K562 (cell line): ENCODE measurements at regions not wholly inside any gene's neighbourhood (a gene's known extent, or its start where the extent isn't known, plus 50 kb on each side); places are given as distances from the start of the nearest gene placed in this dataset.

ENCODE experiments used
- ATAC-seq: fragments of 200-7000 bp; cut with Tn5 transposase; 3 replicates; pipeline ENCODE4 v1.9.1; 2020; ENCODE audit warnings: moderate library complexity
- BruUV-seq: library from RNA; stranded (reverse); fragments of 400-500 nt; replicated peaks from 2 replicates; lab custom pipeline; 2021; lab: Mats Ljungman, UMichigan
- CTCF ChIA-PET: fragments of 300-600 bp; formaldehyde crosslinking; extraction: SDS; loops from one replicate; lab custom pipeline; 2021; ENCODE audit warnings: low intra/inter-chr PET ratio; lab: Yijun Ruan, JAX
- POLR2A ChIA-PET: fragments of 300-600, 350-650 bp; sonication (Branson Sonifier 250); formaldehyde crosslinking; extraction: SDS; loops from one replicate; lab custom pipeline; 2021; ENCODE audit warnings: antibody characterized with exemption, inconsistent platforms; lab: Yijun Ruan, JAX
- DNase-seq, 4 experiments: peaks; one replicate each; pipeline versions ENCODE4 v3.0.0 to v3.0.0-alpha.2; 2011 to 2018; ENCODE audit warnings: low spot score in 3 of 4, mixed read lengths in 3 of 4; ENCODE audit errors: extremely low read depth in 1 of 4
- FAIRE-seq: peaks from 2 replicates; lab custom pipeline; 2011; peaks lifted over from hg19 to GRCh38; lab: Jason Lieb, UNC
- H2AFZ ChIP-seq: 2 replicates; pipeline ENCODE4 v1.6.0; 2011; ENCODE audit warnings: low read depth, low read length, control low read depth, inconsistent platforms
- H3K27ac ChIP-seq: fragments of 200-600 bp; 3 replicates; pipeline ENCODE4 v1.8.0; 2011; ENCODE audit warnings: low read depth, mild to moderate bottlenecking, control low read depth, inconsistent platforms, low read length, moderate library complexity, mixed read lengths; ENCODE audit errors: extremely low read depth
- H3K27me3 ChIP-seq, 2 experiments: fragments of 300-600 bp in 1 of 2; 2 replicates in 1 of 2; 3 replicates in 1 of 2; pipeline versions ENCODE4 v1.6.0 to v1.8.0; 2011; ENCODE audit warnings: inconsistent platforms in 2 of 2, low read length in 2 of 2, mild to moderate bottlenecking in 1 of 2, mixed read lengths in 1 of 2, moderate library complexity in 1 of 2; ENCODE audit not compliant: control insufficient read depth in 2 of 2, insufficient read depth in 2 of 2
- H3K36me3 ChIP-seq: fragments of 300-600 bp; 3 replicates; pipeline ENCODE4 v1.8.0; 2011; ENCODE audit warnings: mild to moderate bottlenecking, low read length, inconsistent platforms; ENCODE audit not compliant: control insufficient read depth, insufficient read depth
- H3K4me1 ChIP-seq, 2 experiments: fragments of 200-600 bp in 1 of 2; replicated peaks in 1 of 2; 2 replicates in 1 of 2; 3 replicates in 1 of 2; pipeline versions ENCODE4 v1.5.1 to v1.8.0; 2011; ENCODE audit warnings: inconsistent platforms in 2 of 2, low read length in 2 of 2, mild to moderate bottlenecking in 1 of 2, mixed read lengths in 1 of 2, moderate library complexity in 1 of 2; ENCODE audit not compliant: control insufficient read depth in 2 of 2, insufficient read depth in 2 of 2
- H3K4me2 ChIP-seq: 2 replicates; pipeline ENCODE4 v1.6.1; 2011; ENCODE audit warnings: low read length, control low read depth, inconsistent platforms, mixed read lengths; ENCODE audit not compliant: insufficient read depth
- H3K4me3 ChIP-seq: fragments of 200-600 bp; sonication (generic), shearing (Covaris generic); 2 replicates; pipeline ENCODE4 v1.5.1; 2016; ENCODE audit warnings: control low read depth, inconsistent platforms
- H3K79me2 ChIP-seq: fragments of 200-600 bp; 3 replicates; pipeline ENCODE4 v1.8.0; 2011; ENCODE audit warnings: low read length, inconsistent platforms; ENCODE audit not compliant: control insufficient read depth, insufficient read depth
- H3K9ac ChIP-seq, 2 experiments: 2 replicates each; pipeline versions ENCODE4 v1.6.0 to v1.6.1; 2011; ENCODE audit warnings: low read depth in 2 of 2, low read length in 2 of 2, control low read depth in 1 of 2, inconsistent platforms in 1 of 2, mild to moderate bottlenecking in 1 of 2, mixed read lengths in 1 of 2; ENCODE audit not compliant: insufficient read depth in 1 of 2
- H3K9me1 ChIP-seq: one replicate; pipeline ENCODE4 v1.6.0; 2011; ENCODE audit warnings: inconsistent platforms, mild to moderate bottlenecking, low read length, moderate library complexity; ENCODE audit not compliant: control insufficient read depth, insufficient read depth
- H3K9me3 ChIP-seq: replicated peaks from 2 replicates; pipeline ENCODE4 v1.5.1; 2011; ENCODE audit warnings: low read depth, low read length, inconsistent platforms; ENCODE audit not compliant: control insufficient read depth, insufficient read depth
- H4K20me1 ChIP-seq: replicated peaks from 2 replicates; pipeline ENCODE4 v1.6.1; 2011; ENCODE audit warnings: low read length, inconsistent platforms, mixed read lengths; ENCODE audit not compliant: control insufficient read depth, insufficient read depth
- ATF7 ChIP-seq: fragments of 450-650 bp; IDR thresholded peaks from 2 replicates; pipeline ENCODE4 v1.7.1; 2014; ENCODE audit warnings: mild to moderate bottlenecking, moderate library complexity
- BHLHE40 ChIP-seq: IDR thresholded peaks from 2 replicates; pipeline ENCODE4 v1.6.1; 2011; ENCODE audit warnings: low read length, improper control_type of control experiment
- CBX2 ChIP-seq: fragments of 200-600 bp; sonication (generic); IDR thresholded peaks from one replicate; pipeline ENCODE4 v1.6.1; 2012; ENCODE audit warnings: mild to moderate bottlenecking, low read length, inconsistent platforms; ENCODE audit not compliant: insufficient read depth, poor library complexity, severe bottlenecking
- DPF2 ChIP-seq: fragments of 450-650 bp; IDR thresholded peaks from 2 replicates; pipeline ENCODE4 v1.6.1; 2016
- GATAD2B ChIP-seq: fragments of 450-650 bp; IDR thresholded peaks from 2 replicates; pipeline ENCODE4 v1.6.1; 2017; ENCODE audit warnings: mild to moderate bottlenecking, borderline replicate concordance
- KAT2B ChIP-seq: IDR thresholded peaks from one replicate; pipeline ENCODE4 v1.6.1; 2012; ENCODE audit warnings: low read depth, mild to moderate bottlenecking, control low read depth, inconsistent platforms, low read length, moderate library complexity
- KDM4B ChIP-seq, 2 experiments: fragments of 450-650 bp in 1 of 2; sonication (generic) in 1 of 2; IDR thresholded peaks; 2 replicates each; pipeline ENCODE4 v1.6.1; 2016 to 2017; ENCODE audit warnings: borderline replicate concordance in 2 of 2, antibody characterized with exemption in 1 of 2, low read depth in 1 of 2, mild to moderate bottlenecking in 1 of 2
- KLF6 ChIP-seq: fragments of 250-450 bp; sonication (Bioruptor Pico); IDR thresholded peaks from 2 replicates; pipeline ENCODE4 v1.4.0; 2020; ENCODE audit warnings: mild to moderate bottlenecking, moderate library complexity, borderline replicate concordance
- PHB ChIP-seq: fragments of 250-450 bp; sonication (Bioruptor Pico); IDR thresholded peaks from 2 replicates; pipeline ENCODE4 v1.5.0; 2021
- PHB2 ChIP-seq: fragments of 450-650 bp; IDR thresholded peaks from 2 replicates; pipeline ENCODE4 v1.6.1; 2017; ENCODE audit warnings: low read depth
- SMC3 ChIP-seq: conservative IDR thresholded peaks from 2 replicates; pipeline ENCODE4 v1.6.1; 2011; ENCODE audit warnings: low read depth, low read length, improper control_type of control experiment; ENCODE audit not compliant: insufficient read depth
- TFAM ChIP-seq: fragments of 250-450 bp; sonication (Bioruptor Pico); conservative IDR thresholded peaks from 2 replicates; pipeline ENCODE4 v1.5.0; 2021; ENCODE audit warnings: mild to moderate bottlenecking, moderate library complexity
- WGBS: fragments of 100-300 bp; shearing (Covaris generic); methylation state at CpG from one replicate; pipeline ENCODE4 v1.1.6; 2016; ENCODE audit warnings: low coverage, mixed read lengths; ENCODE audit not compliant: insufficient coverage; ENCODE audit errors: missing lambda C conversion rate; 5-methylcytosine and 5-hydroxymethylcytosine counted together
- in situ Hi-C: fragments of 300-500 bp; cut with MboI; formaldehyde crosslinking; loops from 4 replicates; pipeline ENCODE4 v1.15.0; 2018; ENCODE audit warnings: inconsistent platforms, mixed read lengths
- intact Hi-C: fragments of 100-400 bp; cut with micrococcal nuclease; formaldehyde crosslinking; loops from 2 replicates; pipeline ENCODE4 v1.14.2; 2022
- TF ChIP-seq, protein P1 (sequence below): IDR thresholded peaks from 3 replicates; pipeline ENCODE4 v1.6.1; 2011; ENCODE audit warnings: borderline replicate concordance, mild to moderate bottlenecking, moderate library complexity; ENCODE audit not compliant: insufficient read length; ENCODE audit errors: extremely low read depth
- TF ChIP-seq, protein P2 (sequence below): fragments of 450-650 bp; formaldehyde crosslinking; conservative IDR thresholded peaks from 2 replicates; pipeline ENCODE4 v1.4.0; 2022; ENCODE audit warnings: mild to moderate bottlenecking, missing genetic modification characterization
- TF ChIP-seq, protein P3 (sequence below): sonication (generic); formaldehyde crosslinking; IDR thresholded peaks from 2 replicates; pipeline ENCODE4 v1.8.1; 2023; ENCODE audit warnings: mild to moderate bottlenecking, missing genetic modification reagents

DNA sequence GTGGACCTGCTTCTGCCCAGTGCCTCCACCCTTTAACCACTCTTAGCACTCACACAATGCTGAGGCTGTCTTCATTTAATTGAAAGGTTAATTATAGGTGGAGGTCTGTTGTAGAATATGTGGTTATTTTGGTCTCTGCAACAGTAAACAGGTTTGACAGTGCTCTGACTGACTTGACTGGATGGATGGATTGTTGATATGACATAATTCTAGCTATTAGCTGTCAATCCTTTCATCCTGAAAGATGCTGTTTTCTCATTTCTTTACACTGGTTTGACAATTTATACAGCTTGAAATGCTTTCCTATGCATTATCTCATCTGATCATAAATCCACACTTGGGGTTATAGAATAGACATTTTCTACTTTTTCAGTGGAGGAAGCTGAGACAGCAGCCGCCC, 210.7 kb downstream of the CDH26 start (continued):
- no peak for TF ChIP-seq KAT2B
- TF ChIP-seq, protein P1, sequence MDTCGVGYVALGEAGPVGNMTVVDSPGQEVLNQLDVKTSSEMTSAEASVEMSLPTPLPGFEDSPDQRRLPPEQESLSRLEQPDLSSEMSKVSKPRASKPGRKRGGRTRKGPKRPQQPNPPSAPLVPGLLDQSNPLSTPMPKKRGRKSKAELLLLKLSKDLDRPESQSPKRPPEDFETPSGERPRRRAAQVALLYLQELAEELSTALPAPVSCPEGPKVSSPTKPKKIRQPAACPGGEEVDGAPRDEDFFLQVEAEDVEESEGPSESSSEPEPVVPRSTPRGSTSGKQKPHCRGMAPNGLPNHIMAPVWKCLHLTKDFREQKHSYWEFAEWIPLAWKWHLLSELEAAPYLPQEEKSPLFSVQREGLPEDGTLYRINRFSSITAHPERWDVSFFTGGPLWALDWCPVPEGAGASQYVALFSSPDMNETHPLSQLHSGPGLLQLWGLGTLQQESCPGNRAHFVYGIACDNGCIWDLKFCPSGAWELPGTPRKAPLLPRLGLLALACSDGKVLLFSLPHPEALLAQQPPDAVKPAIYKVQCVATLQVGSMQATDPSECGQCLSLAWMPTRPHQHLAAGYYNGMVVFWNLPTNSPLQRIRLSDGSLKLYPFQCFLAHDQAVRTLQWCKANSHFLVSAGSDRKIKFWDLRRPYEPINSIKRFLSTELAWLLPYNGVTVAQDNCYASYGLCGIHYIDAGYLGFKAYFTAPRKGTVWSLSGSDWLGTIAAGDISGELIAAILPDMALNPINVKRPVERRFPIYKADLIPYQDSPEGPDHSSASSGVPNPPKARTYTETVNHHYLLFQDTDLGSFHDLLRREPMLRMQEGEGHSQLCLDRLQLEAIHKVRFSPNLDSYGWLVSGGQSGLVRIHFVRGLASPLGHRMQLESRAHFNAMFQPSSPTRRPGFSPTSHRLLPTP = no peak
- no peak for TF ChIP-seq KLF6
- TF ChIP-seq, protein P2, sequence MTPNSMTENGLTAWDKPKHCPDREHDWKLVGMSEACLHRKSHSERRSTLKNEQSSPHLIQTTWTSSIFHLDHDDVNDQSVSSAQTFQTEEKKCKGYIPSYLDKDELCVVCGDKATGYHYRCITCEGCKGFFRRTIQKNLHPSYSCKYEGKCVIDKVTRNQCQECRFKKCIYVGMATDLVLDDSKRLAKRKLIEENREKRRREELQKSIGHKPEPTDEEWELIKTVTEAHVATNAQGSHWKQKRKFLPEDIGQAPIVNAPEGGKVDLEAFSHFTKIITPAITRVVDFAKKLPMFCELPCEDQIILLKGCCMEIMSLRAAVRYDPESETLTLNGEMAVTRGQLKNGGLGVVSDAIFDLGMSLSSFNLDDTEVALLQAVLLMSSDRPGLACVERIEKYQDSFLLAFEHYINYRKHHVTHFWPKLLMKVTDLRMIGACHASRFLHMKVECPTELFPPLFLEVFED (CRISPR knock-in tag) = no peak

DNA sequence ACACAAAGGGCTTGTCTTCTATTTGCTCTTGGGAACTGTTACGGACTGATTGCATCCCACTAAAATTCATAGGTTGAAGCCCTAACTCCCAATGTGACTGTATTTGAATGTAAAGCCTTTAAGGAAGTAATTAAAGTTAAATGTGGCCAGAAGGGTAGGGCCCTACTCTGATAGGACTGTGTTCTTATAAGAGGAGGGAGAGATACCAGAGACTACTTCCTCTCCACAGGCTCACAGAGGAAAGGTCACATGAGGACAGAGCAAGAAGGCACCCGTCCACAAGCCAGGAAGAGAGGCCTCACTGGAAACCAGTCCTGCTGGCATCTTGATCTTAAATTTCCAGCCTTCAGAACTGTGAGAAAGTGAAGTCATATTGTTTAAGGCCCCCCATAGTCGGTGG, 211.9 kb downstream of the CDH26 start:
- H4K20me1 ChIP-seq = no peaks in the 10 kb centered on the region
- ChIA-PET POLR2A (no interaction called here), CTCF (no interaction called here)
- no peak overlapping the region for H2AFZ ChIP-seq
- H3K9me3 ChIP-seq = no peaks in the 10 kb centered on the region
- no TSS peak for BruUV-seq
- H3K4me2 ChIP-seq = no peak overlapping the region
- no peaks in the 10 kb centered on the region for H3K36me3 ChIP-seq
- H3K4me3 ChIP-seq = no peak overlapping the region
- ATAC-seq (no peak), DNase-seq (no peak), FAIRE-seq (no peak)
- H3K27me3 ChIP-seq = no peaks in the 10 kb centered on the region
- no peaks in the 10 kb centered on the region for H3K79me2 ChIP-seq
- in situ Hi-C loops = no loop called here
- intact Hi-C loops = no loop called here
- no peak overlapping the region for H3K9ac ChIP-seq
- no peaks in the 10 kb centered on the region for H3K4me1 ChIP-seq
- TF ChIP-seq ATF7 (no peak), CBX2 (no peak), KDM4B (IDR thresholded peaks at IDR 0.05; ENCODE audit: borderline replicate concordance in 2 of 2, low read depth in 1 of 2) (no peak), SMC3 (no peak), DPF2 (no peak), PHB (no peak), BHLHE40 (no peak), TFAM (CRISPR knock-in tag) (no peak), GATAD2B (no peak), PHB2 (no peak)
- TF ChIP-seq, protein P3, sequence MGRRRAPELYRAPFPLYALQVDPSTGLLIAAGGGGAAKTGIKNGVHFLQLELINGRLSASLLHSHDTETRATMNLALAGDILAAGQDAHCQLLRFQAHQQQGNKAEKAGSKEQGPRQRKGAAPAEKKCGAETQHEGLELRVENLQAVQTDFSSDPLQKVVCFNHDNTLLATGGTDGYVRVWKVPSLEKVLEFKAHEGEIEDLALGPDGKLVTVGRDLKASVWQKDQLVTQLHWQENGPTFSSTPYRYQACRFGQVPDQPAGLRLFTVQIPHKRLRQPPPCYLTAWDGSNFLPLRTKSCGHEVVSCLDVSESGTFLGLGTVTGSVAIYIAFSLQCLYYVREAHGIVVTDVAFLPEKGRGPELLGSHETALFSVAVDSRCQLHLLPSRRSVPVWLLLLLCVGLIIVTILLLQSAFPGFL = no peak
- H3K27ac ChIP-seq = no peak overlapping the region
- 0% methylated on average over 3 of the region's 3 CpGs for WGBS
- H3K9me1 ChIP-seq = no peaks in the 10 kb centered on the region
